ENCODE measurements at regions not wholly inside any gene's neighbourhood (a gene's known extent, or its start where the extent isn't known, plus 50 kb on each side); places are given as distances from the start of the nearest gene placed in this dataset.

DNA sequence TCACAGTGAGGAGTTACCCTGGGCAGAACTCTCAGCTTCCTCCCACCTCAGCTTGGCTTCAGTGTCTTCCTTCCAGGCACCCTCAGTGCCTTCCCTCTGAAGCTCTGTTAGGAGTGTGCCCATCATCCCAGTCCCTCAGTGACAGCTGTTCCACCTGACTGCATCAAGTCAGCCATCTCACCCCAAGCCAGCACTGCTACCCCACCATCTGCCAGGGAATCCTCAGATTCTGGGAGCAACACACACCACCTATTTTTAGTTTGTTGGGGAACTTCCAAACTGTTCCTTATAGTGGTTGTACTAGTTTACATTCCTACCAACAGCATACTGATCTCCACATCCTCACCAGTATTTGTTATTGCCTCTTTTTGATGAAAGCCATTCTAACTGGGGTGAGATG is 182.9 kb downstream of the RELL1 start:
- H3K4me2 ChIP-seq = no peak overlapping the region
- no peaks in the 10 kb centered on the region for H3K36me3 ChIP-seq
- Mint-ChIP-seq H3K9me3 (peaks cover 22% of the 10 kb centered on the region), H3K36me3 (peaks cover 2% of the 10 kb centered on the region), H3K27ac (peak overlapping the region; percentile 62), H3K4me3 (no peak overlapping the region), H3K4me1 (no peaks in the 10 kb centered on the region), H3K27me3 (ENCODE audit: insufficient read depth, low read depth) (no peaks in the 10 kb centered on the region)
- no peaks in the 10 kb centered on the region for H3K27me3 ChIP-seq
- no peaks in the 10 kb centered on the region for H3F3A ChIP-seq (ENCODE audit: low read depth)
- H3K4me1 ChIP-seq = no peaks in the 10 kb centered on the region
- H3K9ac ChIP-seq = no peak overlapping the region
- no peaks in the 10 kb centered on the region for H3K79me2 ChIP-seq (ENCODE audit: low read depth)
- no peak overlapping the region for H3K27ac ChIP-seq
- no peak for DNase-seq (ENCODE audit: low spot score)
- TF ChIP-seq, protein P1, sequence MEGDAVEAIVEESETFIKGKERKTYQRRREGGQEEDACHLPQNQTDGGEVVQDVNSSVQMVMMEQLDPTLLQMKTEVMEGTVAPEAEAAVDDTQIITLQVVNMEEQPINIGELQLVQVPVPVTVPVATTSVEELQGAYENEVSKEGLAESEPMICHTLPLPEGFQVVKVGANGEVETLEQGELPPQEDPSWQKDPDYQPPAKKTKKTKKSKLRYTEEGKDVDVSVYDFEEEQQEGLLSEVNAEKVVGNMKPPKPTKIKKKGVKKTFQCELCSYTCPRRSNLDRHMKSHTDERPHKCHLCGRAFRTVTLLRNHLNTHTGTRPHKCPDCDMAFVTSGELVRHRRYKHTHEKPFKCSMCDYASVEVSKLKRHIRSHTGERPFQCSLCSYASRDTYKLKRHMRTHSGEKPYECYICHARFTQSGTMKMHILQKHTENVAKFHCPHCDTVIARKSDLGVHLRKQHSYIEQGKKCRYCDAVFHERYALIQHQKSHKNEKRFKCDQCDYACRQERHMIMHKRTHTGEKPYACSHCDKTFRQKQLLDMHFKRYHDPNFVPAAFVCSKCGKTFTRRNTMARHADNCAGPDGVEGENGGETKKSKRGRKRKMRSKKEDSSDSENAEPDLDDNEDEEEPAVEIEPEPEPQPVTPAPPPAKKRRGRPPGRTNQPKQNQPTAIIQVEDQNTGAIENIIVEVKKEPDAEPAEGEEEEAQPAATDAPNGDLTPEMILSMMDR (IDR thresholded peaks at IDR 0.05) = no peak
- TF ChIP-seq EZH2 (IDR thresholded peaks at IDR 0.05) (no peak), EZH2phosphoT487 (IDR thresholded peaks at IDR 0.05) (no peak)
- no peak overlapping the region for H3K4me3 ChIP-seq
- H3K9me3 ChIP-seq (ENCODE audit: low read depth) = no peaks in the 10 kb centered on the region
- H2AFZ ChIP-seq (replicated peaks) = no peak overlapping the region
- no peaks in the 10 kb centered on the region for H4K20me1 ChIP-seq (ENCODE audit: low read depth)

DNA sequence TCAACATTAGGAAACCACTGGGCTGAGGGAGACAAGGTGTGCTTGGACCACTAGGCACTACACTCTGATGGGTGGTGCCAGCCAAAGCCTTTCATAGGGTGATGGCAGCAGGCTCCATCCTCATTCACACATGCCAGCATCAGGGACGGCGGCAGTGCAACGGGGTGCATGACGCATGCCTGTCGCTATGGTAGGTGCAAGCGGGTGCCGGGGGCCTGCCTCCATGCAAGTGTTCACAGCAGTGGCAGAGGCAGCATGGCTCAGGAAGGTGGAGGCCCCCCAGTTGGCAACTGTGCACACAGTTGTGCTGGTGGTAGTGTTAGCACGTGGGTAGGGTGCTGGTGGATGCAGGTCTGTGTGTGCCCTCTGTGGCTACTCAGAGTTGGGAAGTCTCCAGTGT is 184.1 kb downstream of the RELL1 start:
- peaks cover 27% of the 10 kb centered on the region for H3K9me3 Mint-ChIP-seq
- Histone ChIP-seq H3K27ac (no peak overlapping the region), H3K36me3 (no peaks in the 10 kb centered on the region), H2AFZ (replicated peaks) (no peak overlapping the region), H3K4me1 (no peaks in the 10 kb centered on the region), H3F3A (ENCODE audit: low read depth) (no peaks in the 10 kb centered on the region), H3K4me3 (no peak overlapping the region), H3K9me3 (ENCODE audit: low read depth) (no peaks in the 10 kb centered on the region), H3K9ac (no peak overlapping the region), H3K79me2 (ENCODE audit: low read depth) (no peaks in the 10 kb centered on the region), H3K4me2 (no peak overlapping the region), H3K27me3 (no peaks in the 10 kb centered on the region), H4K20me1 (ENCODE audit: low read depth) (no peaks in the 10 kb centered on the region)
- no peak overlapping the region for H3K27ac Mint-ChIP-seq
- TF ChIP-seq EZH2phosphoT487 (IDR thresholded peaks at IDR 0.05) = no peak
- TF ChIP-seq EZH2 (IDR thresholded peaks at IDR 0.05) = no peak
- TF ChIP-seq, protein P1 (IDR thresholded peaks at IDR 0.05) = no peak
- no peaks in the 10 kb centered on the region for H3K4me1 Mint-ChIP-seq
- no peak for DNase-seq (ENCODE audit: low spot score)
- H3K27me3 Mint-ChIP-seq (ENCODE audit: insufficient read depth, low read depth) = no peaks in the 10 kb centered on the region
- H3K36me3 Mint-ChIP-seq = peaks cover 2% of the 10 kb centered on the region
- no peak overlapping the region for H3K4me3 Mint-ChIP-seq

All from neural progenitor cell (in vitro differentiated cells).